Progenitor cell of endocrine pancreas (in vitro differentiated cells): ENCODE measurements at regions not wholly inside any gene's neighbourhood (a gene's known extent, or its start where the extent isn't known, plus 50 kb on each side); places are given as distances from the start of the nearest gene placed in this dataset.

Experiments used
- DNase-seq: peaks from one replicate; pipeline ENCODE4 v3.0.0; 2021; ENCODE audit warnings: low spot score; ENCODE audit not compliant: unreplicated experiment
- H3K27ac Mint-ChIP-seq: 2 replicates; pipeline ENCODE4 v1.8.0; 2021; ENCODE audit warnings: mild to moderate bottlenecking, moderate library complexity, mixed read lengths
- H3K27me3 Mint-ChIP-seq: 2 replicates; pipeline ENCODE4 v1.8.0; 2021; ENCODE audit warnings: mixed read lengths
- H3K36me3 Mint-ChIP-seq: 2 replicates; pipeline ENCODE4 v1.8.0; 2022; ENCODE audit warnings: mixed read lengths; ENCODE audit not compliant: insufficient read depth
- H3K4me1 Mint-ChIP-seq: 2 replicates; pipeline ENCODE4 v1.8.0; 2021; ENCODE audit warnings: low read depth, mixed read lengths
- H3K4me3 Mint-ChIP-seq: 2 replicates; pipeline ENCODE4 v1.8.0; 2021; ENCODE audit warnings: low read depth, mild to moderate bottlenecking, moderate library complexity, mixed read lengths
- H3K9me3 Mint-ChIP-seq: 2 replicates; pipeline ENCODE4 v1.8.0; 2021; ENCODE audit warnings: low read depth, mixed read lengths
- TF ChIP-seq, protein P1 (sequence below): fragments of 200-600 bp; sonication (generic); IDR thresholded peaks from one replicate; pipeline ENCODE4 v1.5.0; 2021; ENCODE audit warnings: antibody characterized with exemption, mild to moderate bottlenecking; ENCODE audit not compliant: unreplicated experiment

DNA sequence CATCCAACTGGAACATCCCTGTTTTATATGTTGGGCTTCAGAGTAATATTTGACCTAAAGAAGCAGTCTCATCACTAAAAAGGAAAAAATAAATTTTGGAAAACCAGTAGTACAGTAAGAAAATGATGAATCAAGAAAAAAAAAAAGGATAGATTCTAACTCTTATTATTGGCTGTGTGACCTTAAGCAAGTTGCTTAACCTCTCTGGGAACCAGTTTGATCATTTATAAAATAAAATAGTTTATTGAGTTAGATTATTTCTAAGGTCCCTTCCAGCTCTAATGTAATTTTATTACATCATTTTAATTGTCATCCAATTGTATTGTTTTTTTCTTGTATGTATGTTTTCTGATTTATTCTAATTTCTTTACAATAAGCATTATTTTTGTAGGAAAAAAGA, 127.0 kb downstream of the PRELID2 start:
- no peak overlapping the region for H3K4me3 Mint-ChIP-seq
- no peaks in the 10 kb centered on the region for H3K27me3 Mint-ChIP-seq
- no peak for DNase-seq
- no peaks in the 10 kb centered on the region for H3K9me3 Mint-ChIP-seq
- H3K36me3 Mint-ChIP-seq = no peaks in the 10 kb centered on the region
- H3K4me1 Mint-ChIP-seq = peaks cover 23% of the 10 kb centered on the region
- H3K27ac Mint-ChIP-seq = no peak overlapping the region
- TF ChIP-seq, protein P1, sequence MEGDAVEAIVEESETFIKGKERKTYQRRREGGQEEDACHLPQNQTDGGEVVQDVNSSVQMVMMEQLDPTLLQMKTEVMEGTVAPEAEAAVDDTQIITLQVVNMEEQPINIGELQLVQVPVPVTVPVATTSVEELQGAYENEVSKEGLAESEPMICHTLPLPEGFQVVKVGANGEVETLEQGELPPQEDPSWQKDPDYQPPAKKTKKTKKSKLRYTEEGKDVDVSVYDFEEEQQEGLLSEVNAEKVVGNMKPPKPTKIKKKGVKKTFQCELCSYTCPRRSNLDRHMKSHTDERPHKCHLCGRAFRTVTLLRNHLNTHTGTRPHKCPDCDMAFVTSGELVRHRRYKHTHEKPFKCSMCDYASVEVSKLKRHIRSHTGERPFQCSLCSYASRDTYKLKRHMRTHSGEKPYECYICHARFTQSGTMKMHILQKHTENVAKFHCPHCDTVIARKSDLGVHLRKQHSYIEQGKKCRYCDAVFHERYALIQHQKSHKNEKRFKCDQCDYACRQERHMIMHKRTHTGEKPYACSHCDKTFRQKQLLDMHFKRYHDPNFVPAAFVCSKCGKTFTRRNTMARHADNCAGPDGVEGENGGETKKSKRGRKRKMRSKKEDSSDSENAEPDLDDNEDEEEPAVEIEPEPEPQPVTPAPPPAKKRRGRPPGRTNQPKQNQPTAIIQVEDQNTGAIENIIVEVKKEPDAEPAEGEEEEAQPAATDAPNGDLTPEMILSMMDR = no peak

DNA sequence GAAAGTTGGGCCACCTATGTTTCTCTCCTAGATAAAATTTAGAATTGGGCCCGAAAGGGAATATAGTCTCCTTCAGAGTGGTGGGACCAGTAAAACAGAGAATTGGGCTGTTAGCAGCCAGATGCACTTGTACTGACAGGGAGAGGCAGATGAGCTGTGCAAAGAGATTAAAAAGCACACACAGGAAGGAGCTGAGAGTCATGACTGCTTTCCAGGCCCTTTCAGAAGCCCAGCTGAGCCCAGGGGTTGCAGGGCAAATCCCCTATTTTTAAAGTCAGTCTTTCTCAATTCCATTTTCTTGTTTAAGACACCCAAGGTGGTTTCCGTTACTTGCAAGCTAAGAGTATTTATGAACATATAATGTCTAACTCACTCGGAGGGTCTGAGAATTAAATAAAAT, 130.4 kb downstream of the PRELID2 start:
- DNase-seq = no peak
- Mint-ChIP-seq H3K36me3 (no peaks in the 10 kb centered on the region), H3K9me3 (no peaks in the 10 kb centered on the region), H3K27ac (no peak overlapping the region), H3K27me3 (no peaks in the 10 kb centered on the region), H3K4me3 (no peak overlapping the region), H3K4me1 (peaks cover 2% of the 10 kb centered on the region)
- TF ChIP-seq, protein P1 = no peak

DNA sequence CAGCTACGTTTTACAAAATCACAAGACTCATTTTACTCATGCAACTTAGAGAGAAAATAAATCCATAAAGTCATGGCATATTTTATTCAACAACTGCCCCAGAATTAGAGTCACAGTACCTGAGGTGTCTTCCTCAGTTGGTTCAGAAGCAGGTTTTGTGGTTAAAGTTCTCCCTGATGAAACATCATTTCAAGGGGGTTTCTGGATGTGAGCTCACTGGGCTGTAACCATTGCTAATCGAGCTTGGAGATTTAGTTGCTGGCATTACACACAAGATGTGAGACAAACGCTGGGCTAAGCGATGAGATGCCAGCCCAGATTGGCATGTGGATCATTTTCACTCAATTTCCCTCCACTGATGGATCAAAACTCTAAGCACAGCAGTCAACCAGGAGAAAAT, 131.3 kb downstream of the PRELID2 start:
- Mint-ChIP-seq H3K9me3 (no peaks in the 10 kb centered on the region), H3K36me3 (no peaks in the 10 kb centered on the region), H3K4me1 (no peaks in the 10 kb centered on the region), H3K4me3 (no peak overlapping the region), H3K27ac (no peak overlapping the region), H3K27me3 (no peaks in the 10 kb centered on the region)
- TF ChIP-seq, protein P1 = no peak
- no peak for DNase-seq

DNA sequence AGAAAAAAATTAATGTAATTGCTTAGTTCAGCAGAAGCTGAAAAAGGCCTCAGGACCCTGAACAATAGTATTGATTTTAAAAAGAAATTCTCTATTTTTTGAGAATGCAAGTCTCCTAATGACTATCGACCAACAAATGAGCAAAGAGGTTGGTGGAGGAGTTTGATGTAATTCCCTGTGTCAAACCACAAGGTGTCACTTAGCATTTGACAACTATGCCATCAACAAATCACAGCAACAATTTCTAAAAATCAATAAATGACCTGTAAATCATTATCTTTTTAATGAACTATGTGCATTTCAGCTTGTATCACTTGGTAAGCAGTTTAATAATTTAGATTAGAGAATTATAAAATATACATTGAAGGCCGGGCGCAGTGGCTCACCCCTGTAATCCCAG, 133.7 kb downstream of the PRELID2 start:
- Mint-ChIP-seq H3K4me1 (no peaks in the 10 kb centered on the region), H3K27me3 (no peaks in the 10 kb centered on the region), H3K27ac (no peak overlapping the region), H3K9me3 (no peaks in the 10 kb centered on the region), H3K36me3 (no peaks in the 10 kb centered on the region), H3K4me3 (no peak overlapping the region)
- TF ChIP-seq, protein P1 = no peak
- DNase-seq = no peak

DNA sequence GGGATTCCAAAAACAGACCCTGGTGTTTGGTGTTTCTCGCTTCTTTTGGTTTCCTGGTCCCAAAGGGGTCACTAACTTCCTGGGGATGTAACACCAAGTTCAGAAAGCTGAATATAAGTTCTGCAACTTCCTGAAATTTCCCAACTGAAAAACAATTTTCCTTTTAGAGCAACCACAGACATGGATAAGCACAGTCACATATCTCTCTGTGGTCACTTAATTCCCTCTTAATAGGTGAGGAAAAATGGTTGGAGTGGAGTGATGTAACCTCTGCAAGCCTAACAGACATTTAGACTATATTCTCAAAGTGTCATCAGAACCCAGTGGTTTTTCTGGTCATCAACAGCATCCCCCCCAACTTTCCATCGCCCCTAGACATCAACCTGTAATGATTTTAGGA, 135.3 kb downstream of the PRELID2 start:
- Mint-ChIP-seq H3K27me3 (no peaks in the 10 kb centered on the region), H3K27ac (no peak overlapping the region), H3K4me1 (no peaks in the 10 kb centered on the region), H3K36me3 (no peaks in the 10 kb centered on the region), H3K9me3 (no peaks in the 10 kb centered on the region), H3K4me3 (no peak overlapping the region)
- DNase-seq = no peak
- TF ChIP-seq, protein P1 = no peak
